DOHH2 (cell line): ENCODE measurements at regions not wholly inside any gene's neighbourhood (a gene's known extent, or its start where the extent isn't known, plus 50 kb on each side); places are given as distances from the start of the nearest gene placed in this dataset.

Source experiments
- H3F3A ChIP-seq: fragments of 200-600 bp; sonication (generic), shearing (Covaris generic); 2 replicates; pipeline ENCODE4 v1.6.0; 2016; ENCODE audit warnings: antibody characterized with exemption, mild to moderate bottlenecking; ENCODE audit not compliant: control insufficient read depth, insufficient read depth
- H3K27ac ChIP-seq: fragments of 200-600 bp; sonication (generic); 2 replicates; pipeline ENCODE4 v1.5.1; 2014; ENCODE audit warnings: low read depth, mild to moderate bottlenecking, low read length, moderate library complexity
- H3K27me3 ChIP-seq: fragments of 200-600 bp; sonication (generic); 2 replicates; pipeline ENCODE4 v1.6.1; 2014; ENCODE audit warnings: mild to moderate bottlenecking, low read length, mixed read lengths; ENCODE audit not compliant: control insufficient read depth
- H3K36me3 ChIP-seq: fragments of 200-600 bp; sonication (generic); 2 replicates; pipeline ENCODE4 v1.6.1; 2014; ENCODE audit warnings: mild to moderate bottlenecking, low read length, moderate library complexity, mixed read lengths; ENCODE audit not compliant: control insufficient read depth
- H3K4me1 ChIP-seq: fragments of 200-600 bp; sonication (generic); 2 replicates; pipeline ENCODE4 v1.6.1; 2014; ENCODE audit warnings: mild to moderate bottlenecking, low read length, mixed read lengths; ENCODE audit not compliant: control insufficient read depth
- H3K4me2 ChIP-seq: fragments of 200-600 bp; sonication (generic); 2 replicates; pipeline ENCODE4 v1.6.0; 2014; ENCODE audit warnings: mild to moderate bottlenecking, low read length, moderate library complexity
- H3K4me3 ChIP-seq: fragments of 200-600 bp; sonication (generic); 2 replicates; pipeline ENCODE4 v1.5.1; 2014; ENCODE audit warnings: mild to moderate bottlenecking, low read length, mixed read lengths
- H3K79me2 ChIP-seq: fragments of 200-600 bp; sonication (generic); 2 replicates; pipeline ENCODE4 v1.6.1; 2014; ENCODE audit warnings: mild to moderate bottlenecking, low read length, mixed read lengths; ENCODE audit not compliant: control insufficient read depth
- H3K9me2 ChIP-seq: fragments of 200-600 bp; sonication (generic); replicated peaks from 2 replicates; pipeline ENCODE4 v1.6.1; 2014; ENCODE audit warnings: mild to moderate bottlenecking, low read length, mixed read lengths; ENCODE audit not compliant: control insufficient read depth
- H3K9me3 ChIP-seq: fragments of 200-600 bp; sonication (generic); 2 replicates; pipeline ENCODE4 v1.6.1; 2014; ENCODE audit warnings: antibody characterized with exemption, low read length, mixed read lengths; ENCODE audit not compliant: control insufficient read depth, insufficient read depth
- H4K20me1 ChIP-seq: fragments of 200-600 bp; sonication (generic); 2 replicates; pipeline ENCODE4 v1.6.0; 2014; ENCODE audit warnings: low read depth, mild to moderate bottlenecking, antibody characterized with exemption, low read length, moderate library complexity; ENCODE audit not compliant: control insufficient read depth, insufficient read depth
- CTCF ChIP-seq: fragments of 200-600 bp; sonication (generic); IDR thresholded peaks from one replicate; pipeline ENCODE4 v1.5.1; 2014; ENCODE audit warnings: antibody characterized with exemption, mild to moderate bottlenecking, low read depth, low read length; ENCODE audit not compliant: poor library complexity, severe bottlenecking
- EZH2phosphoT487 ChIP-seq: fragments of 200-600 bp; sonication (generic); IDR thresholded peaks from 2 replicates; pipeline ENCODE4 v1.6.1; 2017; ENCODE audit warnings: borderline replicate concordance, mild to moderate bottlenecking, antibody characterized with exemption, low read length, moderate library complexity, mixed read lengths

GRCh38 chr12:107148107-107148506, 54.8 kb upstream of the CRY1 start:
- H3K27ac ChIP-seq = no peak overlapping the region
- H3K4me3 ChIP-seq = no peak overlapping the region
- TF ChIP-seq CTCF (no peak), EZH2phosphoT487 (no peak)
- no peaks in the 10 kb centered on the region for H3K9me3 ChIP-seq
- H3K4me2 ChIP-seq = no peak overlapping the region
- no peaks in the 10 kb centered on the region for H3K36me3 ChIP-seq
- no peaks in the 10 kb centered on the region for H3K9me2 ChIP-seq
- H4K20me1 ChIP-seq = no peaks in the 10 kb centered on the region
- no peaks in the 10 kb centered on the region; the same call in 1 of the 2 replicates for H3K27me3 ChIP-seq
- H3K4me1 ChIP-seq = no peaks in the 10 kb centered on the region
- no peaks in the 10 kb centered on the region for H3F3A ChIP-seq
- no peaks in the 10 kb centered on the region for H3K79me2 ChIP-seq

- Histone ChIP-seq H3K4me1 (no peaks in the 10 kb centered on the region), H3K79me2 (no peaks in the 10 kb centered on the region), H3K27ac (no peak overlapping the region), H3K9me3 (no peaks in the 10 kb centered on the region), H3K9me2 (no peaks in the 10 kb centered on the region), H3K27me3 (no peaks in the 10 kb centered on the region), H3K36me3 (no peaks in the 10 kb centered on the region), H4K20me1 (no peaks in the 10 kb centered on the region), H3K4me2 (no peak overlapping the region), H3F3A (no peaks in the 10 kb centered on the region), H3K4me3 (no peak overlapping the region)
- TF ChIP-seq CTCF (no peak), EZH2phosphoT487 (no peak)
These were observed 59.0 kb upstream of the CRY1 start for GRCh38 chr12:107152315-107152714.

- Histone ChIP-seq H3K27me3 (0 out of 2 replicates have a peak, but pooled peaks cover 3% of the 10 kb centered on the region), H3K9me2 (no peaks in the 10 kb centered on the region), H3K36me3 (no peaks in the 10 kb centered on the region), H4K20me1 (no peaks in the 10 kb centered on the region), H3K27ac (no peak overlapping the region), H3K4me2 (no peak overlapping the region), H3F3A (no peaks in the 10 kb centered on the region), H3K9me3 (no peaks in the 10 kb centered on the region), H3K79me2 (no peaks in the 10 kb centered on the region), H3K4me1 (no peaks in the 10 kb centered on the region), H3K4me3 (no peak overlapping the region)
- TF ChIP-seq CTCF = no peak
- no peak for TF ChIP-seq EZH2phosphoT487
These were observed 66.1 kb upstream of the CRY1 start for GRCh38 chr12:107159384-107159900.
